ENCODE measurements at regions not wholly inside any gene's neighbourhood (a gene's known extent, or its start where the extent isn't known, plus 50 kb on each side); places are given as distances from the start of the nearest gene placed in this dataset.
"Not testable (repeated sequence)": the region's sequence is repeated elsewhere in the genome, so short reads cannot be mapped to it uniquely, and the experiment has no call there.

GRCh38 chr5:42285230-42285629 lies 138.0 kb upstream of the GHR start:
- no peak for DNase-seq (ENCODE audit: extremely low spot score)
- 46% methylated on average over 2 of the region's 2 CpGs for WGBS
- H3K4me1 ChIP-seq (ENCODE audit: insufficient read depth): no peaks in the 10 kb centered on the region
- no peaks in the 10 kb centered on the region for H3K36me3 ChIP-seq (ENCODE audit: insufficient read depth)
- no peak overlapping the region for H3K27ac ChIP-seq (ENCODE audit: low read depth)
- no peak overlapping the region for H3K4me3 ChIP-seq (ENCODE audit: low read depth, low read length)

GRCh38 chr5:42300496-42300895 lies 122.7 kb upstream of the GHR start:
- 91% methylated on average over 2 of the region's 2 CpGs for WGBS
- Histone ChIP-seq H3K36me3 (ENCODE audit: insufficient read depth) (no peaks in the 10 kb centered on the region), H3K4me3 (ENCODE audit: low read depth, low read length) (no peak overlapping the region), H3K27ac (ENCODE audit: low read depth) (no peak overlapping the region), H3K4me1 (ENCODE audit: insufficient read depth) (no peaks in the 10 kb centered on the region)
- no peak for DNase-seq (ENCODE audit: extremely low spot score)

DNA sequence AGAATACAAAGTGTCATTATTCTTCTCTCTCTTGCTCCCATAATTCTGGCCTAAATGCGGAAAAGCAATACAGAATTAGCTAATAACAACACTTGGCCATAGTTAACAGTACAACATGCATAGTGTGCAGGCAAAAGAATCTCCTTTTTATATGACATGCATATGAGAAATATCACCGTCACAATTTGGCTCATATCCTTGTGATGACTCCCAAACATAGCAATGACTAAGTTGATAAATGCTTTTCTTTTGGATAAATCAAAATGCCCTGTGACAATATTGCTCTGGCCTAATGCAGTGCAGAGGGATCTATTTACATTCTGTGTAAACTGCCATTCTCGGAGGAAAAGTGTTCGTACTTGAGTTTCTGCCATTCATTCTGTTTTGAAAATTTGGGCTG lies 121.9 kb upstream of the GHR start:
- H3K27ac ChIP-seq (ENCODE audit: low read depth): no peak overlapping the region
- DNase-seq (ENCODE audit: extremely low spot score): no peak
- H3K4me1 ChIP-seq (ENCODE audit: insufficient read depth): no peaks in the 10 kb centered on the region
- 54% methylated on average over 4 of the region's 4 CpGs for WGBS
- H3K4me3 ChIP-seq (ENCODE audit: low read depth, low read length): no peak overlapping the region
- H3K36me3 ChIP-seq (ENCODE audit: insufficient read depth): no peaks in the 10 kb centered on the region

DNA sequence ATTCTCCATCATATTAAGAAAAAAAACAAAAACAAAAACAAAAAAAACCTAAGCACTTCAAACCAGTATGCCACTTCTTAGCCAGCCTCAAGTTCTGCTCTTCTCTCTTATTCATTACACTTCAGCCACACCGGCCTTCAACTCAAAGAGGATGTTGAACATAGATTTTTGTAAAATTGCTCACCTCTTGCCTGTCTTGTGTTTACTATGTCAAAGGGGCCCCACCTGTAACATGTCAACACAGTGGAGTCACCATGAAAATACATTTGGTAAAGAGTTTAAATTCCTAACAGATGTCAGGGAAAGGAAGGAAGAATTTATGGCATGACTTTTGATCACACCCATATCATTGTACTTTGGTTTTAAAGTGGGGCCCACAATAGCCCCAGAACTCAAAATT lies 121.1 kb upstream of the GHR start:
- Histone ChIP-seq H3K4me1 (ENCODE audit: insufficient read depth) (no peaks in the 10 kb centered on the region), H3K36me3 (ENCODE audit: insufficient read depth) (no peaks in the 10 kb centered on the region), H3K4me3 (ENCODE audit: low read depth, low read length) (no peak overlapping the region), H3K27ac (ENCODE audit: low read depth) (no peak overlapping the region)
- 87% methylated on average over 1 of the region's 1 CpG for WGBS
- no peak for DNase-seq (ENCODE audit: extremely low spot score)

DNA sequence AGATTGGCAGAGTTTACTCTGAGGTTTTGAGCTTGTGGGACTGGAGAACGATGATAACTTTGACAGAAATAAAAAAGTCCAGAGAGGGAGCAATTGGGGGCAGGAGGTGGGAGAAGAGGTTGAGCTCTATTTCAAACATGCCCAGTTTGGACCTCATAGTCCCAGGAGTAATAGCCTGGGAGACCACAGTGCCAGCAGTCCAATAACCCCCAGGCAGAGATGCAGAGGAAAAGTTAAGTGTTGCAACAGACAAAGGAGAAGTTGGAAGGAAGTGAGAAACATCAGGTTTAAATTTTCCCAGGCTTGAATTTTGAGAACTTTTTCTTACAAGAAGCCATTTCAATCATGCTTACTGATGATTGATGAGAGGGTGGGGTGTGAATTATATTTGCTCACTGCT lies 117.0 kb upstream of the GHR start:
- Histone ChIP-seq H3K36me3 (ENCODE audit: insufficient read depth) (no peaks in the 10 kb centered on the region), H3K4me1 (ENCODE audit: insufficient read depth) (no peaks in the 10 kb centered on the region), H3K27ac (ENCODE audit: low read depth) (no peak overlapping the region), H3K4me3 (ENCODE audit: low read depth, low read length) (no peak overlapping the region)
- WGBS: 59% methylated on average over 1 of the region's 1 CpG
- DNase-seq (ENCODE audit: extremely low spot score): no peak

- Histone ChIP-seq H3K36me3 (ENCODE audit: insufficient read depth) (no peaks in the 10 kb centered on the region), H3K4me1 (ENCODE audit: insufficient read depth) (no peaks in the 10 kb centered on the region), H3K27ac (ENCODE audit: low read depth) (no peak overlapping the region), H3K4me3 (ENCODE audit: low read depth, low read length) (no peak overlapping the region)
- no peak for DNase-seq (ENCODE audit: extremely low spot score)
These were observed 113.4 kb upstream of the GHR start for GRCh38 chr5:42309865-42310264.

DNA sequence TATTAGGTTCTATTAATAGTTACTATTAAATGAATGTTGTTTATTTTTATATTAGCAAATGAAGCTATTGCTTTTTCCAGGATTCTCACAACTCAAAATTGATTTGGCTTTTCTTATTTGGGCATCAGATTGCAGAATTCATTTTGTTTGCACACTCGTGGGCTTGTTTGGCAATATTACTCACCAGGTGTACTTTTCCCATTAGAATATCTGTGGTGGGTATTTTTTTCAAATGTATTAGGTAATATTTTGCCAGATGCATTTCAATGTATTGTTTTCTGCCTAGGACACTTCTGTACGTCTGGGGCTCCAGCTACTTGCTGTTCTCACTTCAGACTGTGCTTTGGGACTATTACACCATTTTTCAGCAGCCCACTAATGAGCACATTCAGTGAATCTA lies 108.0 kb upstream of the GHR start:
- WGBS: 49% methylated on average over 2 of the region's 2 CpGs
- Histone ChIP-seq H3K27ac (ENCODE audit: low read depth) (no peak overlapping the region), H3K4me1 (ENCODE audit: insufficient read depth) (no peaks in the 10 kb centered on the region), H3K36me3 (ENCODE audit: insufficient read depth) (no peaks in the 10 kb centered on the region), H3K4me3 (ENCODE audit: low read depth, low read length) (no peak overlapping the region)
- no peak for DNase-seq (ENCODE audit: extremely low spot score)

- Histone ChIP-seq H3K4me1 (ENCODE audit: insufficient read depth) (no peaks in the 10 kb centered on the region), H3K4me3 (ENCODE audit: low read depth, low read length) (no peak overlapping the region), H3K36me3 (ENCODE audit: insufficient read depth) (no peaks in the 10 kb centered on the region), H3K27ac (ENCODE audit: low read depth) (no peak overlapping the region)
- no peak for DNase-seq (ENCODE audit: extremely low spot score)
- 72% methylated on average over 2 of the region's 2 CpGs for WGBS
These were observed 105.7 kb upstream of the GHR start for GRCh38 chr5:42317575-42317974.

DNA sequence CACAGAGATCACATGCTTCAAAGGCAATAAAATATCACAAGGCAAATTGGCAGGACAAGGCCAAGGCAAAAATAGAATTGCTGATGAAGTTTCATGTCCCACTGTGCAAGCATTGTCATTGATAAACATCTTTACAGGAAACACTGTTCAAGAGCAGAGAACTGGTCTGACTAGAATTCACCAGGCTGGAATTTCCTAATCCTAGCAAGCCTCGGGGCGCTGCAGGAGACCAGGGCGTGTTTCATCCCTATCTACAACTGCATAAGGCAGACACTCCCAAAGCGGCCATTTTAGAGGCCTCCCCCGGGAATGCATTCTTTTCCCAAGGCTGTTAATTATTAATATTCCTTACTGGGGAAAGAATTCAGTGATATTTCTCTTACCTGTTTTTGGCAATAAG lies 103.7 kb upstream of the GHR start:
- DNase-seq (ENCODE audit: extremely low spot score); H3K4me1 ChIP-seq (ENCODE audit: insufficient read depth); H3K4me3 ChIP-seq (ENCODE audit: low read depth, low read length); H3K27ac ChIP-seq (ENCODE audit: low read depth); H3K36me3 ChIP-seq (ENCODE audit: insufficient read depth): not testable (repeated sequence)
- WGBS: 86% methylated on average over 5 of the region's 5 CpGs

- no peak for DNase-seq (ENCODE audit: extremely low spot score)
- no peaks in the 10 kb centered on the region for H3K36me3 ChIP-seq (ENCODE audit: insufficient read depth)
- H3K4me3 ChIP-seq (ENCODE audit: low read depth, low read length): no peak overlapping the region
- H3K4me1 ChIP-seq (ENCODE audit: insufficient read depth): no peaks in the 10 kb centered on the region
- WGBS: 52% methylated on average over 1 of the region's 1 CpG
- no peak overlapping the region for H3K27ac ChIP-seq (ENCODE audit: low read depth)
These were observed 101.5 kb upstream of the GHR start for GRCh38 chr5:42321785-42322184.

DNA sequence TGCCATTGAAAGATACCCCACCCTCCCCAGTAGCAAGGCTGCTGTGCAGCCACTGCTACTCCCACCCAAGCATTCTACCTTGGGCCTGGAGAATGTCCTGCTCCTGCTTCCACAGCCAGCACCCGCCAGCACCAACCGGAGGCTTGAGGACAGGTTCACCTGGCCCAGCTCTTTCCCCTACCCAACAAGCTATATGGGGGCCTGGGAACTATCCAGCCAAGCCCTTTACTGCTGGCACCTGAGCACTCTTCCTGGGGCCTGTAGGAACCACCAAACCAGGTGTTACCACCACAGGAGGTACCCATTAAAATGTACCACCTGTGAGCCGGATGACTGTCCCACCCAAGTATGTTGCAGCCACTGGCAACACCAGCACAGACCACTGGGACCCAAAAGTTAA lies 86.1 kb upstream of the GHR start:
- no peak for DNase-seq (ENCODE audit: extremely low spot score)
- no peak overlapping the region for H3K4me3 ChIP-seq (ENCODE audit: low read depth, low read length)
- WGBS: 94% methylated on average over 3 of the region's 3 CpGs
- no peaks in the 10 kb centered on the region for H3K4me1 ChIP-seq (ENCODE audit: insufficient read depth)
- no peak overlapping the region for H3K27ac ChIP-seq (ENCODE audit: low read depth)
- no peaks in the 10 kb centered on the region for H3K36me3 ChIP-seq (ENCODE audit: insufficient read depth)

DNA sequence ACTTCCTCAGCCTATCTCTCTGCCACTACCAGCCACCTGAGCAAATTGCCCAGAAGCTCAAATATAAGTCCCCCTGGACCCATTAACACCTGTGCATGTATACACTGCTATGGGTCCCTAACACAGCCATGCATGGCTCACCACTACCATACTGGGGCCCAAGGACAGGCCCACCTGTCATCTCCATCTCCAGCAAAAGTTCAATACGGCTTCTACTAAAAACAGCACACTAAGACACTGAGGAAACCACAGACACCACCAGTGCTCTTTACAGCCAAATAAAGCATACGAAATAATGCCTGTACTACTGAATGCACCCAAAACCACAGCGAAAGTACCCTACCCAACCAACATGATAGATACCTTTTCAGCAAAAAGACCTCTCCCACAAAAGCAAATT lies 85.6 kb upstream of the GHR start:
- Histone ChIP-seq H3K27ac (ENCODE audit: low read depth) (no peak overlapping the region), H3K4me1 (ENCODE audit: insufficient read depth) (no peaks in the 10 kb centered on the region), H3K4me3 (ENCODE audit: low read depth, low read length) (no peak overlapping the region), H3K36me3 (ENCODE audit: insufficient read depth) (no peaks in the 10 kb centered on the region)
- WGBS: 89% methylated on average over 3 of the region's 3 CpGs
- no peak for DNase-seq (ENCODE audit: extremely low spot score)

DNA sequence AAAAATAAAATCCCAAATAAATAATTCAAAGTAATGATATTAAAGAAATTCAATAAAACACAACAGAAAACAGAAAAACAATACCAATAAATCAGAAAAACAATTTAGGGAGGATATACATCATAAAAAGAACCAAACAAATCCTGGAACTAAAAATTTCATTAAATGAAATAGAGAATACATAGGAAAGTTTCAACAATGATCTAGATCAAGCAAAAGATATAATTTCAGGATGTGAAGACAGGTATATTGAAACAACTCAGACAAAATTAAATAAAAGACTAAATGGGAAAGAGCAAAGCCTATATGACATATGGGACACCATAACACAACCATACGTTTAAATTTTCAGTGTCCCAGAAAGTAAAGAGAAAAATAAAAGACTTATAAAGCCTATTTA lies 85.1 kb upstream of the GHR start:
- Histone ChIP-seq H3K4me1 (ENCODE audit: insufficient read depth) (no peaks in the 10 kb centered on the region), H3K36me3 (ENCODE audit: insufficient read depth) (no peaks in the 10 kb centered on the region), H3K27ac (ENCODE audit: low read depth) (no peak overlapping the region), H3K4me3 (ENCODE audit: low read depth, low read length) (no peak overlapping the region)
- no peak for DNase-seq (ENCODE audit: extremely low spot score)
- 94% methylated on average over 1 of the region's 1 CpG for WGBS

DNA sequence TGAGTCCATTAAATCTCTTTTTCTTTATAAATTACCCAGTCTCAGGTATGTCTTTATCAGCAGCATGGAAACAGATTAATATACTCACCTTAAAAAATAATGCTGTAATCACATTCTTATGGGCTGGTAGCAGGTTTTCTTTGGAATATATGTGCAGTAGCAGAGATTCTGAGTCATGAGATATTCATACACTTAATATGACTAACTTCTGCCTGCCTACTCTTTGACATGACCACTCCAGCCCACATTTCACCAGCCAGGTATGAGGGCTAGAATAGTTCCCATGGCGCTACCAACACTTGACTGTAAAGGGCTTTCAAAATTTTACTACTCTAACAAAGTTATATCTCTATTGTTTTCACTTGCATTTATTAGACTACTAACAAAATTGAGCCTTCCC lies 74.1 kb upstream of the GHR start:
- H3K4me3 ChIP-seq (ENCODE audit: low read depth, low read length): no peak overlapping the region
- H3K27ac ChIP-seq (ENCODE audit: low read depth): no peak overlapping the region
- H3K36me3 ChIP-seq (ENCODE audit: insufficient read depth): no peaks in the 10 kb centered on the region
- no peaks in the 10 kb centered on the region for H3K4me1 ChIP-seq (ENCODE audit: insufficient read depth)
- no peak for DNase-seq (ENCODE audit: extremely low spot score)
- WGBS: 85% methylated on average over 1 of the region's 1 CpG

GRCh38 chr5:42351956-42352355 lies 71.3 kb upstream of the GHR start:
- H3K27ac ChIP-seq (ENCODE audit: low read depth): no peak overlapping the region
- 77% methylated on average over 1 of the region's 1 CpG for WGBS
- H3K36me3 ChIP-seq (ENCODE audit: insufficient read depth): no peaks in the 10 kb centered on the region

More at GRCh38 chr5:42351956-42352355, 71.3 kb upstream of the GHR start:
- no peak overlapping the region for H3K4me3 ChIP-seq (ENCODE audit: low read depth, low read length)
- DNase-seq (ENCODE audit: extremely low spot score): no peak
- no peaks in the 10 kb centered on the region for H3K4me1 ChIP-seq (ENCODE audit: insufficient read depth)
